ENCODE measurements at regions not wholly inside any gene's neighbourhood (a gene's known extent, or its start where the extent isn't known, plus 50 kb on each side); places are given as distances from the start of the nearest gene placed in this dataset.

- Histone ChIP-seq H3K27me3 (ENCODE audit: control insufficient read depth in 2 of 2, insufficient read depth in 2 of 2, low read length in 2 of 2) (no peaks in the 10 kb centered on the region), H3K27ac (ENCODE audit: low read depth in 2 of 2, low read length in 2 of 2) (no peak overlapping the region), H3K4me3 (ENCODE audit: low read length in 2 of 2) (no peak overlapping the region), H3K4me1 (ENCODE audit: control insufficient read depth in 2 of 2, insufficient read depth in 2 of 2, low read length in 2 of 2) (peaks cover 11 to 12% of the 10 kb centered on the region in 2 donors), H3K9me3 (ENCODE audit: control insufficient read depth in 2 of 2, low read length in 2 of 2) (no peaks in the 10 kb centered on the region), H3K9ac (ENCODE audit: low read depth in 1 of 2, low read length in 2 of 2) (no peak overlapping the region), H3K36me3 (ENCODE audit: control insufficient read depth in 2 of 2, insufficient read depth in 2 of 2, low read length in 2 of 2) (no peaks in the 10 kb centered on the region)
Observed at GRCh38 chr11:19552656-19553260, 159.9 kb upstream of the NAV2 start.

- Histone ChIP-seq H3K9me3 (ENCODE audit: control insufficient read depth in 2 of 2, low read length in 2 of 2) (no peaks in the 10 kb centered on the region), H3K27ac (ENCODE audit: low read depth in 2 of 2, low read length in 2 of 2) (no peak overlapping the region), H3K9ac (ENCODE audit: low read depth in 1 of 2, low read length in 2 of 2) (no peak overlapping the region), H3K4me3 (ENCODE audit: low read length in 2 of 2) (no peak overlapping the region), H3K36me3 (ENCODE audit: control insufficient read depth in 2 of 2, insufficient read depth in 2 of 2, low read length in 2 of 2) (no peaks in the 10 kb centered on the region), H3K4me1 (ENCODE audit: control insufficient read depth in 2 of 2, insufficient read depth in 2 of 2, low read length in 2 of 2) (peaks cover 10 to 11% of the 10 kb centered on the region in 2 donors), H3K27me3 (ENCODE audit: control insufficient read depth in 2 of 2, insufficient read depth in 2 of 2, low read length in 2 of 2) (no peaks in the 10 kb centered on the region)
Observed at GRCh38 chr11:19552161-19552560, 160.5 kb upstream of the NAV2 start.

GRCh38 chr11:19551457-19551856 is 161.2 kb upstream of the NAV2 start:
- H3K9me3 ChIP-seq (ENCODE audit: control insufficient read depth in 2 of 2, low read length in 2 of 2) = no peaks in the 10 kb centered on the region
- no peaks in the 10 kb centered on the region for H3K27me3 ChIP-seq (ENCODE audit: control insufficient read depth in 2 of 2, insufficient read depth in 2 of 2, low read length in 2 of 2)
- peaks cover 10 to 11% of the 10 kb centered on the region in 2 donors for H3K4me1 ChIP-seq (ENCODE audit: control insufficient read depth in 2 of 2, insufficient read depth in 2 of 2, low read length in 2 of 2)
- H3K27ac ChIP-seq (ENCODE audit: low read depth in 2 of 2, low read length in 2 of 2) = no peak overlapping the region
- H3K4me3 ChIP-seq (ENCODE audit: low read length in 2 of 2) = no peak overlapping the region
- no peaks in the 10 kb centered on the region for H3K36me3 ChIP-seq (ENCODE audit: control insufficient read depth in 2 of 2, insufficient read depth in 2 of 2, low read length in 2 of 2)
- no peak overlapping the region for H3K9ac ChIP-seq (ENCODE audit: low read depth in 1 of 2, low read length in 2 of 2)

- no peak overlapping the region for H3K4me3 ChIP-seq (ENCODE audit: low read length in 2 of 2)
- no peaks in the 10 kb centered on the region for H3K27me3 ChIP-seq (ENCODE audit: control insufficient read depth in 2 of 2, insufficient read depth in 2 of 2, low read length in 2 of 2)
- no peak overlapping the region for H3K27ac ChIP-seq (ENCODE audit: low read depth in 2 of 2, low read length in 2 of 2)
- no peaks in the 10 kb centered on the region for H3K36me3 ChIP-seq (ENCODE audit: control insufficient read depth in 2 of 2, insufficient read depth in 2 of 2, low read length in 2 of 2)
- no peak overlapping the region for H3K9ac ChIP-seq (ENCODE audit: low read depth in 1 of 2, low read length in 2 of 2)
- no peaks in the 10 kb centered on the region for H3K4me1 ChIP-seq (ENCODE audit: control insufficient read depth in 2 of 2, insufficient read depth in 2 of 2, low read length in 2 of 2)
- H3K9me3 ChIP-seq (ENCODE audit: control insufficient read depth in 2 of 2, low read length in 2 of 2) = no peaks in the 10 kb centered on the region
Observed at GRCh38 chr11:19547044-19547443, 165.6 kb upstream of the NAV2 start.

GRCh38 chr11:19546325-19546724 is 166.3 kb upstream of the NAV2 start:
- H3K27ac ChIP-seq (ENCODE audit: low read depth in 2 of 2, low read length in 2 of 2) = no peak overlapping the region
- no peak overlapping the region for H3K4me3 ChIP-seq (ENCODE audit: low read length in 2 of 2)
- no peaks in the 10 kb centered on the region for H3K9me3 ChIP-seq (ENCODE audit: control insufficient read depth in 2 of 2, low read length in 2 of 2)
- no peaks in the 10 kb centered on the region for H3K27me3 ChIP-seq (ENCODE audit: control insufficient read depth in 2 of 2, insufficient read depth in 2 of 2, low read length in 2 of 2)
- no peak overlapping the region for H3K9ac ChIP-seq (ENCODE audit: low read depth in 1 of 2, low read length in 2 of 2)
- no peaks in the 10 kb centered on the region for H3K4me1 ChIP-seq (ENCODE audit: control insufficient read depth in 2 of 2, insufficient read depth in 2 of 2, low read length in 2 of 2)
- no peaks in the 10 kb centered on the region for H3K36me3 ChIP-seq (ENCODE audit: control insufficient read depth in 2 of 2, insufficient read depth in 2 of 2, low read length in 2 of 2)

DNA sequence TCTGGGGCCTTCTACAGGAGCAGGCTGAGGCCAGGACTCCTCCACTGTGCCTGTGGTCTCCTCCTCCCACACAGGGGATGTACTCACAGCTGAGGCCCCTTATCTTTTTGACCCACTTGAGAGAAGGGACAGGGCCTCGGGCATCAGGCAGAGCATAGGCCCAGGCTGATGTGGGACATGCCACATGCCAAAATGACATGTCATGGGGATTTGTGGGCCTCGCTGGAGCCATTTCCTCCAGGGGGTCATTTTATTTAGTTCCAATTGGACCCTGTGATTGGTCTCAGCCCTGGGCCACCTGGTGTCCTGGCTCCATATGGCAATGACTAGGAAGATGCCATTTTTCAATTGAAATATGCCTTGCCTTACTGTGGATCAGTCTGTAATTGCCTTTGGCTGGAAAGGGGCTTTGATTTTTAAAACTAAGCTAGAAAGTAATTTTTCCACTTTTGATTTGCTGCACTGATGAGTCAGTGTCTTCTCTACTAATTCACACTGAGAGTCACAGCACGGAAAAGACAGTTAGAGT is 171.1 kb upstream of the NAV2 start:
- Histone ChIP-seq H3K9ac (ENCODE audit: low read depth in 1 of 2, low read length in 2 of 2) (no peak overlapping the region), H3K4me1 (ENCODE audit: control insufficient read depth in 2 of 2, insufficient read depth in 2 of 2, low read length in 2 of 2) (no peaks in the 10 kb centered on the region), H3K27ac (ENCODE audit: low read depth in 2 of 2, low read length in 2 of 2) (no peak overlapping the region), H3K9me3 (ENCODE audit: control insufficient read depth in 2 of 2, low read length in 2 of 2) (no peaks in the 10 kb centered on the region), H3K4me3 (ENCODE audit: low read length in 2 of 2) (no peak overlapping the region), H3K27me3 (ENCODE audit: control insufficient read depth in 2 of 2, insufficient read depth in 2 of 2, low read length in 2 of 2) (no peaks in the 10 kb centered on the region), H3K36me3 (ENCODE audit: control insufficient read depth in 2 of 2, insufficient read depth in 2 of 2, low read length in 2 of 2) (no peaks in the 10 kb centered on the region)

DNA sequence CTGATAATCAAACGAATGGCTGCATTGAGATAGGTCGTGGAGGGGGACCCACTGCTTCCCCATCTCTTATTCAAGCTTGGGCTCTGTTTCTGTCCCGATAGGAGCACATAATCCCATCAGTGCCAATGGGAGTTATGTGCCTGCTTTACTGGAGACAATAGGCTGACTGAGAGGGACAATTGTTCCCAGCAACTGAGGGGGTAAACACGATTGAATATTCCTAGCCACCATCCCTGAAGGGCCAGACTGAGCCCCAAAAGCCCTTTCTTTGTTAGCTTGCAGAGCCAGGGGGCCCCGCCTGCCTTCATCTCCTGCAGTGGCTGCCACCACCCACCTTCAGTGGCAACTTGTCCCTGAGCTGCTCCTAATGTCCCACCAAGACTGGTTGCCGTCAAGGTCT is 172.8 kb upstream of the NAV2 start:
- Histone ChIP-seq H3K36me3 (ENCODE audit: control insufficient read depth in 2 of 2, insufficient read depth in 2 of 2, low read length in 2 of 2) (no peaks in the 10 kb centered on the region), H3K27ac (ENCODE audit: low read depth in 2 of 2, low read length in 2 of 2) (no peak overlapping the region), H3K27me3 (ENCODE audit: control insufficient read depth in 2 of 2, insufficient read depth in 2 of 2, low read length in 2 of 2) (no peaks in the 10 kb centered on the region), H3K9ac (ENCODE audit: low read depth in 1 of 2, low read length in 2 of 2) (no peak overlapping the region), H3K9me3 (ENCODE audit: control insufficient read depth in 2 of 2, low read length in 2 of 2) (no peaks in the 10 kb centered on the region), H3K4me3 (ENCODE audit: low read length in 2 of 2) (no peak overlapping the region), H3K4me1 (ENCODE audit: control insufficient read depth in 2 of 2, insufficient read depth in 2 of 2, low read length in 2 of 2) (no peaks in the 10 kb centered on the region)

GRCh38 chr11:19537803-19538453 is 174.7 kb upstream of the NAV2 start:
- Histone ChIP-seq H3K4me3 (ENCODE audit: low read length in 2 of 2) (no peak overlapping the region), H3K9ac (ENCODE audit: low read depth in 1 of 2, low read length in 2 of 2) (no peak overlapping the region)

GRCh38 chr11:19536131-19536530 is 176.5 kb upstream of the NAV2 start:
- Histone ChIP-seq H3K9me3 (ENCODE audit: control insufficient read depth in 2 of 2, low read length in 2 of 2) (no peaks in the 10 kb centered on the region), H3K36me3 (ENCODE audit: control insufficient read depth in 2 of 2, insufficient read depth in 2 of 2, low read length in 2 of 2) (no peaks in the 10 kb centered on the region), H3K4me1 (ENCODE audit: control insufficient read depth in 2 of 2, insufficient read depth in 2 of 2, low read length in 2 of 2) (no peaks in the 10 kb centered on the region), H3K27ac (ENCODE audit: low read depth in 2 of 2, low read length in 2 of 2) (no peak overlapping the region), H3K4me3 (ENCODE audit: low read length in 2 of 2) (no peak overlapping the region), H3K27me3 (ENCODE audit: control insufficient read depth in 2 of 2, insufficient read depth in 2 of 2, low read length in 2 of 2) (no peaks in the 10 kb centered on the region), H3K9ac (ENCODE audit: low read depth in 1 of 2, low read length in 2 of 2) (no peak overlapping the region)

More at GRCh38 chr11:19537803-19538453, 174.7 kb upstream of the NAV2 start:
- Histone ChIP-seq H3K9me3 (ENCODE audit: control insufficient read depth in 2 of 2, low read length in 2 of 2) (no peaks in the 10 kb centered on the region), H3K27me3 (ENCODE audit: control insufficient read depth in 2 of 2, insufficient read depth in 2 of 2, low read length in 2 of 2) (no peaks in the 10 kb centered on the region), H3K4me1 (ENCODE audit: control insufficient read depth in 2 of 2, insufficient read depth in 2 of 2, low read length in 2 of 2) (no peaks in the 10 kb centered on the region), H3K27ac (ENCODE audit: low read depth in 2 of 2, low read length in 2 of 2) (no peak overlapping the region), H3K36me3 (ENCODE audit: control insufficient read depth in 2 of 2, insufficient read depth in 2 of 2, low read length in 2 of 2) (no peaks in the 10 kb centered on the region)

DNA sequence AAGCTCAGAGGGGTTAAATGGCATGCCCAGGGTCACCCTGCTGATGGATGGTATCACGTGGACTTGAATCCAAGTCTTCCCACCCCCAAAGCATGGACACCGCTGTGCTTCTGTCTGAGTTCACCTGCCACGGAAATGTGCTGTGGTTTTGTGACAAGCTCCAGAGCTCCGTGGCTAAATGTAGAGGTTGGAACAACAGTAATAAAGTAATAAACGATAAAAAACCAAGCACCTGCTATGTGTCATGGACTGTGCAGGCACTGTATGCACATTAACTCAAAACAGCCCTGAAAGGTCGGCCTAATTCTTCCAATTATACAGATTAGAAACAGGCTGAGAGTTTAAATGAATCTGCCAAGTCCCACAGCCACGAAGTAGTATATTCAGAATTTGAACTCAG is 182.1 kb upstream of the NAV2 start:
- Histone ChIP-seq H3K9ac (ENCODE audit: low read depth in 1 of 2, low read length in 2 of 2) (no peak overlapping the region), H3K36me3 (ENCODE audit: control insufficient read depth in 2 of 2, insufficient read depth in 2 of 2, low read length in 2 of 2) (no peaks in the 10 kb centered on the region), H3K4me3 (ENCODE audit: low read length in 2 of 2) (no peak overlapping the region), H3K9me3 (ENCODE audit: control insufficient read depth in 2 of 2, low read length in 2 of 2) (no peaks in the 10 kb centered on the region), H3K27me3 (ENCODE audit: control insufficient read depth in 2 of 2, insufficient read depth in 2 of 2, low read length in 2 of 2) (no peaks in the 10 kb centered on the region), H3K4me1 (ENCODE audit: control insufficient read depth in 2 of 2, insufficient read depth in 2 of 2, low read length in 2 of 2) (no peaks in the 10 kb centered on the region), H3K27ac (ENCODE audit: low read depth in 2 of 2, low read length in 2 of 2) (no peak overlapping the region)
